Left ventricle myocardium superior (tissue), 1 donor: ENCODE measurements at regions not wholly inside any gene's neighbourhood (a gene's known extent, or its start where the extent isn't known, plus 50 kb on each side); places are given as distances from the start of the nearest gene placed in this dataset.
"Not testable (repeated sequence)": the region's sequence is repeated elsewhere in the genome, so short reads cannot be mapped to it uniquely, and the experiment has no call there.

Experiments
- ATAC-seq: fragments of 200-7000 bp; cut with Tn5 transposase; one replicate; pipeline ENCODE4 v1.9.1; 2020; ENCODE audit warnings: mild to moderate bottlenecking, moderate library complexity
- DNase-seq: peaks from one replicate; pipeline ENCODE4 v3.0.0-alpha.2; 2020
- intact Hi-C: fragments of 100-400 bp; cut with micrococcal nuclease; formaldehyde crosslinking; loops from one replicate; pipeline ENCODE4 v1.11.0; 2022
- donor health status: DM: no; HTN: yes; CAD: no; lungs with severe emphysema.

- ATAC-seq (peak; percentile 67), DNase-seq (no peak)
- intact Hi-C loops: no loop called here
Measured at GRCh38 chr1:65020774-65021173, 54.4 kb upstream of the JAK1 start.

GRCh38 chr1:65021795-65022194, 55.4 kb upstream of the JAK1 start:
- intact Hi-C loops: no loop called here
- ATAC-seq (peak; percentile 76), DNase-seq (no peak)

- no peak for ATAC-seq
- intact Hi-C loops: no loop called here
Measured at GRCh38 chr1:65022216-65022615, 55.9 kb upstream of the JAK1 start.

GRCh38 chr1:65025794-65026193, 59.4 kb upstream of the JAK1 start:
- no peak for DNase-seq
- intact Hi-C loops: no loop called here
- ATAC-seq: no peak

More at GRCh38 chr1:65022216-65022615, 55.9 kb upstream of the JAK1 start:
- DNase-seq: no peak

DNA sequence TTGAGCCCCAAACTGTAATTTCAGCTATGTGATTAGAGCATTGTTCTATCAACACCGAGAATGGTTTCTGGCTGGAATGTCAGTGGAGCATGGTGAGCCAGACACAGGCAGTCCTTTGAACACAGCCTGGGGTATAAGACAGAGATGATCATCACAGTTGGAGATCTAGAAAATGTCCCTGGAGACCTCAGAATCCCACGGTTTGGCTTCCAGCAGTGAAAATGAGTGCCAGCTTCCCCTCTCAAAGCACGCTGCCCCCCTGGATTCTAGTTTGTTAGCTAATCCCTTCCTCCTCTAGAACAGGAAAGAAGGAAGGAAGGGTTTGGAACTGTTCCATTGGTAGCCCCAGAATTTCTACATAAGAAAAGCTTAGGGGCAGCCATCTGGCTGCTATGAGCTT, 59.9 kb upstream of the JAK1 start:
- ATAC-seq (peak; percentile 14), DNase-seq (no peak)
- intact Hi-C loops: no loop called here

GRCh38 chr1:65027666-65028358, 61.5 kb upstream of the JAK1 start:
- ATAC-seq: peak; percentile 87
- intact Hi-C loops: no loop called here
- DNase-seq: peak; percentile 84

DNA sequence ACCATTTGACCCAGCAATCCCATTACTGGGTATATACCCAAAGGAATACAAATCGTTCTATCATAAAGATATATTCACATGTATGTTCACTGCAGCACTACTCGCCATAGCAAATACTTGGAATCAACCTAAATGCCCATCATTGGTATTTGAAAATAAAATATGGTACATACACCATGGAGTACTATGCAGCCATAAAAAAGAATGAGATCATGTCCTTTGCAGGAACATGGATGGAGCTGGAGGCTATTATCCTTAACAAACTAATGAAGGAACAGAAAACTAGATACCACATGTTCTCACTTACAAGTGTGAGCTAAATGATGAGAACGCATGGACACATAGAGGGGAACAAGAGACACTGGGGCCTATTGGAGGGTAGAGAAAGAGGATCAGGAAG, 63.1 kb upstream of the JAK1 start:
- DNase-seq, ATAC-seq, intact Hi-C loops: not testable (repeated sequence)

DNA sequence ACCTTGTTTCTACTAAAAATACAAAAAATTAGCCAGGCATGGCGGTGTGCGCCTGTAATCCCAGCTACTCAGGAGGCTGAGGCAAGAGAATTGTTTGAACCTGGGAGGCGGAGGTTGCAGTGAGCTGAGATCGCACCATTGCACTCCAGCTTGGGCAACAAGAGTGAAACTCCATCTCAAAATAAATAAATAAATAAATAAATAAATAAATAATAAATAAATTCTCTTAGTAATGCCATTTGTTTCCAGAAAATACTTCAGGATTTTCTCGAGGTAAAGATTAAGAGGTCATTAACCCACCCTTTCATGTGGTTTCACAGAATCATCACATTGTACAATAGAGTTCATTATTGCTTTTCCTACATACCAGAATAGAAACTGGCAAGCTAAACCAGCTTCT, 68.5 kb upstream of the JAK1 start:
- DNase-seq, intact Hi-C loops, ATAC-seq: not testable (repeated sequence)

DNA sequence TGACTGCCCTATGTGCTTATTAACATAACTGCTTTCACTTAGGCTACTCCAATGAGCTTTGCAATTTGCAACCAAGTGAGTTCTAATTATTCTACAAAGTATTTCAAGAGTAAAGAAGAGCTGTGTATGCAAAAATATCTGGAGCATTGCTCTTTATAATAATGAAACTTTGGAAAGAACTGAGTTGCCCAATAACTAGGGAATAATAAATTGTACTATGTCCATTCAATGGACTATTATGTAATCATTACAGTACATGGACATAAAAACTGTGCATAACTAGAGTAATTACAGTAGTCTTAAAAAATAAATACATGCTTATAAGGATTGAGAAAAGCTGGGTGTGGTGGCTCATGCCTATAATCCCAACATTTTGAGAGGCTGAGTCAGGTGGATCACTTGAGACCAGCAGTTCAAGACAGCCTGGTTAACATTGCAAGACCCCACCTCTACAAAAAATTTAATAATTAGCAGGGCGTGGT, 70.3 kb upstream of the JAK1 start:
- DNase-seq (no peak), ATAC-seq (no peak)
- intact Hi-C loops: no loop called here

DNA sequence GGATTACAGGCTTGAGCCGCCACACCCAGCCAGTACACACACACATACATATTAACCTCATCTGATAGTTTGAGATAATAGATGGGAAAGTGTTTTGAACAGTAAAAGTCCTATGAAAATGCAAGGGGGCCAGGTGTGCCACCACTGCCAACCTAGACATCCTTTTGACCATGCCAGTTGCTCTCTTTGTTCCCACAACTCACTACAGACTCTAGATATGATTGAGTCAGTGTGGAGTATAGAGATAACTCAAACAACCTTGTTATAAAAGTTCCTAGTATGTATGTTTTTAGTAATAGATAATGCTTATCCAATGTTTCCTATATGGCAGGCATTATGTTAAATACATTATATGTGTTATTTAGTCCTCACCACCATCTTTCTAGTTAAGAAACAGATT, 72.7 kb upstream of the JAK1 start:
- intact Hi-C loops: no loop called here
- no peak for DNase-seq
- no peak for ATAC-seq

GRCh38 chr1:65039508-65039907, 73.2 kb upstream of the JAK1 start:
- DNase-seq (no peak), ATAC-seq (peak; percentile 10)
- intact Hi-C loops: no loop called here

DNA sequence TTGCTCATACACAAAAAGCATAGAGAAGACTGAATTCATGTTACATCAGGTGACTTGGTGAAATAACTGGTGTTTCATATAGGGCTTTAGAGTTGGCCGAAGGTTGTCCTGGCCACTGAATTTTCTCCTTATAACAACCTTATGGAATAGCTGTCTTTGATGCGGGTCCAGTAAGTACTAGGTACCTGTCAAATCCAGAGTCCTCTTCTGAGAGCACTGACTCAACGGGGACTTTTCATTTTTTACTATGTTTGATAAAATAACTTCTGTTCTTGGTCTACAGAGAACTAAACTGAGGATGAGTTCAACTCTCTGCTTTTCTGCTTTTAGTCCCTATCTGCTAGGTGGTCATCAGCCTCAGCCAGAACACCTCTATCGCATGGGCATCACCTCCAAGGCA, 76.1 kb upstream of the JAK1 start:
- no peak for DNase-seq
- no peak for ATAC-seq
- intact Hi-C loops: no loop called here

GRCh38 chr1:65044411-65044810, 78.1 kb upstream of the JAK1 start:
- ATAC-seq (no peak), DNase-seq (no peak)
- intact Hi-C loops: no loop called here

DNA sequence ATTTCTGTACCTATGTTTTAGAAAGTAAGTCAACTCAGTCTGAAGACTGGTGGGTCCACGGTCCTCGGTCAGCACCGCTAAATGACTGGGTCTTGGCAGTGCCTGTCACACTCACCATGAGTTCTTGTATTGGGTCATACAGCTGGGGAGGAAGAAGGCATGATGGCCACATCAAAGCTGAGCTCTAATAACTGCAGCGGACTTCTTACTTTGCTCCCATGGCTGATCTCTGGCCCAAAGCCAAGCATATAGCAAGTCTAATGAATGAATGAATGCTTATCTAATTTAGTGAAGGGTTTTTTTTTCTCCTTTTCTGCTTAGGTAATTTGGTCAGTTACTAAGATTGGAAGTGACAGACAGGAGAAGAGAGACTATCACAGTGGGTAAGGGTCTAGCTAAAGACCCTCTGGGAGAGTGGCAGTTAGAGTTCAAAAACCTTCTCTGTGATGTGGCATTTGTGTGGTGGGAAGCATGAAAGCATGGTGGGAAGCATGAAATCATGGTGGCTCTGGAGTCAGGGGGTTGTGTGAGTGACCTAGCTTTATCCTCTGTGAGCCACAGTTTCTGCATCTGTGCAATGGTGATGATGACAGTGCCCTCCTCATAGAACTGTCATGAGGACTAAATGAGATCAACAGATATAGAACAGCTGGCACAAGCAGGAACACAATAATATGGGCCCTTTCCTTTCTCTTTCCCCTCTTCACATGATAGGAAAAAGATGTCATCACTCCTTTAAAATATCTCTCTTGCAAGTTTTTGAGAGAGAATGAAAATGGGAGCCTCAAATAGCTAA, 78.9 kb upstream of the JAK1 start:
- intact Hi-C loops: no loop called here
- ATAC-seq (no peak), DNase-seq (no peak)

DNA sequence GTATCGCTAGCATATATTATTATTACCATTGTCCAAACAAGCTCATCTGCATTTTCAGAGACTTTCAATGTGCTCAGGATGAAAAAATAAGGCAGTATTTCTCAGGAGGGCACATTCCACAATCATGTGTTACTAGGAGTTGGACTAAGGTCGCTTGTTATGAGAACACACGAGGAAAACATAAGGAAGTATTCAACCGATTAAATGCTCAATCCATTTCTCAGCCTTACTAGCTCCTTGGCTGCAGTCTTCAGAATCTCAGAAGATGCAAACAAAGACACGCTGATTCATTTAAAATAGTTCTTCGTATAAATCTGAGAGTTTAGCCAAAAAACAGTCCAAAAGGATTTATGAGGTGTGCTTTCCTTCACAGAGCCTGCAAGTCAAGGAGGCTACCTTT, 82.0 kb upstream of the JAK1 start:
- DNase-seq (no peak), ATAC-seq (no peak)
- intact Hi-C loops: no loop called here

DNA sequence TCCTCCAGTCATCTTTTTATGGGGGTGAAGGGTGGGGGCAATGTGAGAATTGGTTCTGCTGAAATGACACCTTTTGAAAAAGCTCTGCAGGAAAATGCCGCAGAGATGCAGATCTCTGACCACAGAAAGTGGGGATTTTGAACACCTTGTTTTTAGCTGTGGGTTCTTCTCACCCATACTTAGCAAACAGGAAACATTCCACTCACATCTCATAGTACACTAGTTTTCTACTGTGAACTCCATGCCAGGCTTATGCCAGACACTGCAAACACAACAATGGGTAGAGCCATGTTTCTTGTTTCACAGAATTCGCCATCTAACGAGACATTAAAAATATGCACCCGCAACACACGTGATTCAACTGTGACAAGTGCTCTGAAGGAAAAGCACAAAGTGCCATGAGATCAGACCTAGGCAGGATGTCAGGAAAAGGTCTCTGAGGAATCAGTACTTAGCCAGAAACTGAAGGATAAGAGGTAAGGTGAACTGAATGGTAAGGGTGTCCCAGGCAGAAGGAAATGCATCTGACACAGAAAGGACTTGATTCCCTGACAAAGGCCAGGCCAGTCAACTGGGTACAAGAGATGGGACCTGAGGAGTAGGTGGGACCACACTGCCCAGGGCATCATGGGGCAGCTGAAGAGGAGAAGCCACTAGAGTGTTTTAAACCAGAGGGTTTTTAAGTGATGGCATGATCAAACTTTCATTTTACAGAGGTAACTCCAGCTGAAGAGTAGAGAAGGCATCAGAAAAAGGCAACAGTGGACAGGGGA, 83.8 kb upstream of the JAK1 start:
- ATAC-seq (no peak), DNase-seq (no peak)
- intact Hi-C loops: no loop called here

DNA sequence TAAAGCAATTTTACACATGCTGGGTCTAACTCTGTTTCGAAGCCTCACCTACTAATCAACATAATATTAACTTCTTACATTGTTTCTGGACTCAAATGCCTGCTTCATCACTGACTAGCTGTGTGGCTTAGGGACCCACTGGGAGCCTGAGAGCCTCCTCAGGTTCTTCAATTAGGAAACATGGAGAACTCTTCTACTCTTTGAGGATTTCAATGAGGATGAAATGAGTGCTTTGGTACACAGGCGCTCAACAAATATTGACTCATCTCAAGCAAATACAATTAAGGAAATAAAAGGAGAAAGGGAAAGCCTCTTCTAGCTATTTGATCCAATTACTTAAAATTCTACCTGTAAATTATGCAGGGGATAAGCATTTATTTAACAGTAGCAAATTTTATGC, 84.4 kb upstream of the JAK1 start:
- DNase-seq: no peak
- intact Hi-C loops: no loop called here
- ATAC-seq: no peak

GRCh38 chr1:65054481-65054880, 88.1 kb upstream of the JAK1 start:
- ATAC-seq: no peak
- intact Hi-C loops: no loop called here
- no peak for DNase-seq

DNA sequence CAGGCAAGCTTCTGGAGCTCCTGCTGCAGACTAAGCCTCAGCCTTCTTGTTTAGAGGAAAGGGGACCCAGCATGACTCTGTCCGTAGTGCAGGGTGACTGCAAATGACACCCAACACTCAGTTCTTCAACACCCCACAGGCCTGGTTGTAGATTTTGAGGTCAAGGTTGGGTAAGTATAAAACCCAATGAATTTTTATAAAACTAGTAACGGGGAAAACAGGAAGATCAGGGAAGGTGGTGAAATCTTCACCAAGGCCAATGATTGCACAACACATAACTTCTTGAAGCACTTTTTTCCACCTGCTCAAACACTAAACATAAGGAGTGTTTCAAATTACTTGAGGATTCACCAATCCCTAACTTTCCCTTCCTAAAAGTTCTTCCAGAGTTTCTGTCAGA, 89.4 kb upstream of the JAK1 start:
- peak; percentile 10 for ATAC-seq
- DNase-seq: no peak
- intact Hi-C loops: no loop called here

GRCh38 chr1:65056234-65056633, 89.9 kb upstream of the JAK1 start:
- intact Hi-C loops: no loop called here
- DNase-seq (no peak), ATAC-seq (peak; percentile 50)
